ENCODE measurements at regions not wholly inside any gene's neighbourhood (a gene's known extent, or its start where the extent isn't known, plus 50 kb on each side); places are given as distances from the start of the nearest gene placed in this dataset.

- no peak for DNase-seq
These were observed 236.3 kb downstream of the ACKR3 start for GRCh38 chr2:236805800-236806531.

GRCh38 chr2:236809716-236810115 is 240.1 kb downstream of the ACKR3 start:
- no peak for DNase-seq

- DNase-seq = no peak
These were observed 241.5 kb downstream of the ACKR3 start for GRCh38 chr2:236811062-236811656.

GRCh38 chr2:236813766-236814165 is 244.1 kb downstream of the ACKR3 start:
- DNase-seq = no peak

- DNase-seq = no peak
These were observed 245.0 kb downstream of the ACKR3 start for GRCh38 chr2:236814593-236814992.

- DNase-seq = no peak
These were observed 246.1 kb downstream of the ACKR3 start for GRCh38 chr2:236815746-236816145.

GRCh38 chr2:236816197-236817170 is 246.9 kb downstream of the ACKR3 start:
- no peak for DNase-seq

- no peak for DNase-seq
These were observed 248.8 kb downstream of the ACKR3 start for GRCh38 chr2:236818281-236819045.

GRCh38 chr2:236819275-236820002 is 249.8 kb downstream of the ACKR3 start:
- DNase-seq = no peak

GRCh38 chr2:236820763-236821344 is 251.2 kb downstream of the ACKR3 start:
- no peak for DNase-seq

- DNase-seq = no peak
These were observed 253.5 kb downstream of the ACKR3 start for GRCh38 chr2:236823041-236823629.

GRCh38 chr2:236823963-236824362 is 254.3 kb downstream of the ACKR3 start:
- DNase-seq = no peak

GRCh38 chr2:236824836-236825235 is 255.2 kb downstream of the ACKR3 start:
- DNase-seq = no peak

- no peak for DNase-seq
These were observed 256.4 kb downstream of the ACKR3 start for GRCh38 chr2:236825989-236826510.

- DNase-seq = no peak
These were observed 257.1 kb downstream of the ACKR3 start for GRCh38 chr2:236826606-236827156.

GRCh38 chr2:236827997-236828396 is 257.7 kb upstream of the COPS8 start:
- no peak for DNase-seq

- no peak for DNase-seq
These were observed 256.9 kb upstream of the COPS8 start for GRCh38 chr2:236828820-236829219.

GRCh38 chr2:236830926-236831325 is 254.8 kb upstream of the COPS8 start:
- DNase-seq = no peak

GRCh38 chr2:236831698-236832097 is 254.0 kb upstream of the COPS8 start:
- DNase-seq = no peak

GRCh38 chr2:236833501-236834073 is 252.1 kb upstream of the COPS8 start:
- no peak for DNase-seq
